ENCODE measurements at regions not wholly inside any gene's neighbourhood (a gene's known extent, or its start where the extent isn't known, plus 50 kb on each side); places are given as distances from the start of the nearest gene placed in this dataset.

GRCh38 chr12:114580306-114580705 is 103.7 kb downstream of the TBX3 start:
- no peak for TF ChIP-seq CTCF (conservative IDR thresholded peaks at IDR 0.05)
- no peak overlapping the region for H3K27ac Mint-ChIP-seq
- H3K36me3 Mint-ChIP-seq = no peaks in the 10 kb centered on the region
- H3K4me1 Mint-ChIP-seq (ENCODE audit: unreplicated experiment) = peaks cover 6% of the 10 kb centered on the region
- no peaks in the 10 kb centered on the region for H3K27me3 Mint-ChIP-seq
- no peak for DNase-seq (ENCODE audit: extremely low spot score, unreplicated experiment)
- H3K9me3 Mint-ChIP-seq = no peaks in the 10 kb centered on the region
- H3K4me3 Mint-ChIP-seq = no peak overlapping the region

- H3K27me3 Mint-ChIP-seq = no peaks in the 10 kb centered on the region
- H3K36me3 Mint-ChIP-seq = no peaks in the 10 kb centered on the region
- H3K27ac Mint-ChIP-seq = no peak overlapping the region
- no peak for TF ChIP-seq CTCF (conservative IDR thresholded peaks at IDR 0.05)
- no peak overlapping the region for H3K4me3 Mint-ChIP-seq
- no peak for DNase-seq (ENCODE audit: extremely low spot score, unreplicated experiment)
- H3K4me1 Mint-ChIP-seq (ENCODE audit: unreplicated experiment) = peaks cover 6% of the 10 kb centered on the region
- H3K9me3 Mint-ChIP-seq = no peaks in the 10 kb centered on the region
Measured at GRCh38 chr12:114579389-114579788, 104.6 kb downstream of the TBX3 start.

- Mint-ChIP-seq H3K27me3 (peaks cover 5% of the 10 kb centered on the region), H3K9me3 (no peaks in the 10 kb centered on the region)
Measured at GRCh38 chr12:114562654-114563053, 121.3 kb downstream of the TBX3 start.

DNA sequence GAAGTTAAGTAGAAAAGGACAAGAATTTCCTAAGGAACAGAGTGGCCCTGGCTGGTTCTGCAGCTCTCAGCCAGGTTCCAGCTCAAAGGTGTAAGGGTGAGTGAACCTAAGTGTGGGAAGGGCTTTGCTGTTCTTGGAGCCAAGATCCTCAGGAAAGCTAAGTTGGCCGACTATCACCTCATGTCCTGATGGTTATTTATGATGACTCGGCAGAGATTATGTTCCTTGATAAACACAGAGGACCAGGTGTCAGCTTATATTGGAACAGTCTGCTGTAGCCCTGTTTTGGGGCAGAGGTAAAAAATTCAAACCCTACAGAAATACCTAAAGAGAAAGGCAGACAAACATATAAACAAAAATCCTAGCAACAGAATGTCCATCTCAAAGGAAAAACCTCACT is 128.5 kb downstream of the TBX3 start:
- Mint-ChIP-seq H3K27ac (no peak overlapping the region), H3K27me3 (no peaks in the 10 kb centered on the region), H3K4me3 (no peak overlapping the region), H3K4me1 (ENCODE audit: unreplicated experiment) (no peaks in the 10 kb centered on the region), H3K36me3 (no peaks in the 10 kb centered on the region), H3K9me3 (no peaks in the 10 kb centered on the region)
- DNase-seq (ENCODE audit: extremely low spot score, unreplicated experiment) = no peak
- TF ChIP-seq CTCF (conservative IDR thresholded peaks at IDR 0.05) = no peak

More at GRCh38 chr12:114562654-114563053, 121.3 kb downstream of the TBX3 start:
- H3K4me3 Mint-ChIP-seq = no peak overlapping the region
- no peak for DNase-seq (ENCODE audit: extremely low spot score, unreplicated experiment)
- H3K27ac Mint-ChIP-seq = no peak overlapping the region
- H3K4me1 Mint-ChIP-seq (ENCODE audit: unreplicated experiment) = no peaks in the 10 kb centered on the region
- no peak for TF ChIP-seq CTCF (conservative IDR thresholded peaks at IDR 0.05)
- H3K36me3 Mint-ChIP-seq = no peaks in the 10 kb centered on the region

DNA sequence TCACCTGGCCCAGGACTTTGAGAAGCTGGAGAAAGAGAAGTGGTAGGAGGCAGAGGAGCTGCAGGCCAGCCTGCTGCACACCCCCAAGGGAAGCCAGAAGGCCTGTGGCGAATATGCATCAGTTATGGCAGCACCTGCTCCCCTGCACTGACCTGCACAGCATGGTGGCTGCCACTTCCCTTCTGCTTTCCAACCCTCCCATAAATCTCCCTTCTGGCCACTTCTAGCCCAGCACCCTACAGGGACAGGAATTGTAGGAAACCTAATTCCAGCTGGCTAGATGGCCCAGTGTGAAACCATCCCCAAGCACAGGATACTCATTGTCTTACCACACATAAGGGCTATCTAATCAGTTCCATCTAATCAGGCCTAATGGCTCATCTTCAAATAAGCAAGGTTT is 136.3 kb downstream of the TBX3 start:
- DNase-seq (ENCODE audit: extremely low spot score, unreplicated experiment) = no peak
- H3K27me3 Mint-ChIP-seq = no peaks in the 10 kb centered on the region
- peaks cover 9% of the 10 kb centered on the region for H3K4me1 Mint-ChIP-seq (ENCODE audit: unreplicated experiment)
- no peak overlapping the region for H3K4me3 Mint-ChIP-seq
- no peak overlapping the region for H3K27ac Mint-ChIP-seq
- TF ChIP-seq CTCF (conservative IDR thresholded peaks at IDR 0.05) = no peak
- H3K9me3 Mint-ChIP-seq = peaks cover 5% of the 10 kb centered on the region
- no peaks in the 10 kb centered on the region for H3K36me3 Mint-ChIP-seq

DNA sequence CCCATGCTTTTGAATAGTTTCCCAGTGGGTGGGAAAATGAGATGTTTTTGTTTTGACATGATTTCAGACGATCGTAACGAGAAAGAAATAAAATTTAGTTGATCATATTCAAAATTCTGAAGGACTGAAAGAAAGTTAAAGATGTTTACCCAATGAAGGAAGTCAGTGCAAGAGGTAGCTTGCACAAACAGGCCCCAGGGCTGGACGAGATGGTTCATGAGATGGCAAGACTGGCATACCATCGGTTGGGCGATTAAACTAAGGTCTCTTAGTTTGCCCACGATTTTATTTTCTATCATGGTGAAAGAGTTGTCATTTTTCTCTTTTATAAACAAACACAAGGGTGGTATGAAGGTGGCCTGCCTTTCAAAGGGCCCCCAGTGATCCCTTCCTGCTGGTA is 124.5 kb upstream of the TBX5 start:
- no peak overlapping the region for H3K4me3 Mint-ChIP-seq
- H3K27ac Mint-ChIP-seq = no peak overlapping the region
- H3K9me3 Mint-ChIP-seq = no peaks in the 10 kb centered on the region
- no peak for DNase-seq (ENCODE audit: extremely low spot score, unreplicated experiment)
- H3K27me3 Mint-ChIP-seq = peaks cover 11% of the 10 kb centered on the region
- H3K36me3 Mint-ChIP-seq = no peaks in the 10 kb centered on the region
- H3K4me1 Mint-ChIP-seq (ENCODE audit: unreplicated experiment) = no peaks in the 10 kb centered on the region
- no peak for TF ChIP-seq CTCF (conservative IDR thresholded peaks at IDR 0.05)

Data from type B pancreatic cell (in vitro differentiated cells).